Right atrium auricular region (tissue), 2 donors: ENCODE measurements at regions not wholly inside any gene's neighbourhood (a gene's known extent, or its start where the extent isn't known, plus 50 kb on each side); places are given as distances from the start of the nearest gene placed in this dataset.

Experiments used
- DNase-seq: peaks from one replicate; pipeline ENCODE4 v3.0.0-alpha.2; 2019; ENCODE audit warnings: low spot score
- H3K27ac ChIP-seq, 2 donors: fragments of 200-600 bp; sonication (generic); 1 replicate in 1 of 2; 2 replicates in 1 of 2; pipeline ENCODE4 v1.5.1; 2016 to 2019
- H3K27me3 ChIP-seq, 2 donors: fragments of 200-600 bp; sonication (generic); one replicate each; pipeline versions ENCODE4 v1.5.1 to v1.6.0; 2017 to 2019
- H3K36me3 ChIP-seq: fragments of 200-600 bp; sonication (generic); one replicate; pipeline ENCODE4 v1.5.1; 2016
- H3K4me1 ChIP-seq, 2 donors: fragments of 200-600 bp; sonication (generic); one replicate each; pipeline versions ENCODE4 v1.5.1 to v1.6.0; 2017 to 2019
- H3K4me3 ChIP-seq, 2 donors: fragments of 200-600 bp; sonication (generic); 1 replicate in 1 of 2; 2 replicates in 1 of 2; pipeline ENCODE4 v1.5.1; 2017 to 2019; ENCODE audit warnings: mild to moderate bottlenecking in 1 of 2, moderate library complexity in 1 of 2
- H3K9me3 ChIP-seq, 2 donors: fragments of 200-600 bp; sonication (generic); one replicate each; pipeline ENCODE4 v1.5.1; 2019
- TF ChIP-seq, protein P1 (sequence below), 2 donors: fragments of 200-600 bp; sonication (generic); IDR thresholded peaks; one replicate each; pipeline ENCODE4 v1.5.1; 2019; ENCODE audit warnings: antibody characterized with exemption in 2 of 2

DNA sequence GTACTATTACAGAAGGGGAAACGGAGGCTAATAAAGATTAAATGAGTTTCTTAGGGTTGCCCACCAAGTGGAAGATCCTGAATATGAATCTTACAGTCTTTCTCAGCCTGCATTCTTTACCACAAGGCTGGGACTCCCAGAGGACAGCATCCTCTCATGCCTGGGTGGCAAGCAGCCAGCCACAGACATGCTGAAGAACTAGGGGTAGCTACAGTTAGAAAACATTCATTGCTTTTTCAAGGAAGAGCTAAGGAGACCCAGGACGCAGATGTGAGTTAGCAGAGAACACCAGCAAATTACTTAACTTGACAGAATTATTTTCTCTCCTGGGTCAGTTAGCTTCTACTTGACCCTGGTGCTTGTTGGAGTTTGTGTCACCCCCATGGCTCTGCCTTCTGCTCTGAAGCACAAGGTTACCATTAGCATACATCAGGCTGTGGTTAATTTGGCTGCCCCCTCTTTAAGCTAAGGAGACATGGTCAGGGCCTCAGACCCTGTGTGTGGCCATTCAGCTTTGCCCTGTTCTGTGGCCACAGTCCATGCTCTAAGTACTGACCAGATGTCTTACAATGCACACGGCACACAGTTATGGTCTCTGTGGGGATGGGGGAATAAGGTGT is 132.3 kb upstream of the TNP1 start:
- H3K27me3 ChIP-seq: no peaks in the 10 kb centered on the region
- no peak overlapping the region for H3K27ac ChIP-seq
- H3K36me3 ChIP-seq: no peaks in the 10 kb centered on the region
- no peaks in the 10 kb centered on the region for H3K9me3 ChIP-seq
- TF ChIP-seq, protein P1, sequence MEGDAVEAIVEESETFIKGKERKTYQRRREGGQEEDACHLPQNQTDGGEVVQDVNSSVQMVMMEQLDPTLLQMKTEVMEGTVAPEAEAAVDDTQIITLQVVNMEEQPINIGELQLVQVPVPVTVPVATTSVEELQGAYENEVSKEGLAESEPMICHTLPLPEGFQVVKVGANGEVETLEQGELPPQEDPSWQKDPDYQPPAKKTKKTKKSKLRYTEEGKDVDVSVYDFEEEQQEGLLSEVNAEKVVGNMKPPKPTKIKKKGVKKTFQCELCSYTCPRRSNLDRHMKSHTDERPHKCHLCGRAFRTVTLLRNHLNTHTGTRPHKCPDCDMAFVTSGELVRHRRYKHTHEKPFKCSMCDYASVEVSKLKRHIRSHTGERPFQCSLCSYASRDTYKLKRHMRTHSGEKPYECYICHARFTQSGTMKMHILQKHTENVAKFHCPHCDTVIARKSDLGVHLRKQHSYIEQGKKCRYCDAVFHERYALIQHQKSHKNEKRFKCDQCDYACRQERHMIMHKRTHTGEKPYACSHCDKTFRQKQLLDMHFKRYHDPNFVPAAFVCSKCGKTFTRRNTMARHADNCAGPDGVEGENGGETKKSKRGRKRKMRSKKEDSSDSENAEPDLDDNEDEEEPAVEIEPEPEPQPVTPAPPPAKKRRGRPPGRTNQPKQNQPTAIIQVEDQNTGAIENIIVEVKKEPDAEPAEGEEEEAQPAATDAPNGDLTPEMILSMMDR (IDR thresholded peaks at IDR 0.05): no peak
- DNase-seq: no peak
- H3K4me1 ChIP-seq: peaks cover 0 to 27% of the 10 kb centered on the region in 2 donors
- no peak overlapping the region for H3K4me3 ChIP-seq

DNA sequence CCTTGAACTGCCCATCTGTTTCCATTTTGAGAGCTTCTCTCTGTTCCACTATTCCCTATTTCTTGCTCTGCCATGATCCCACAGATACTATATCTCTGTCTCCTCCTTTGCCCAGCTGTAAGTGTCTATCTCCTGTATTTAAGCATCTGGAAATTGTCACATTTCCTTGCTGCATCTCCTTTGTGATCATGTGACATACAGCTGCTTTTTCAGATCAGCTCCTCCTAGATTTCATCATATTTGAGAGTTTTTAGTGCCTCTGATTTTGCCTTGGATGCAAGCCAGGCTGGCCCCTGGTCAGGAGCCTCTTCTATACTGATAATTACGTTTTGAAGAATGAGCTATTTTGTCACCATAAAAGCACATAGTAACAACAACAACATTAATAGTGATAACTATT is 131.7 kb upstream of the TNP1 start:
- TF ChIP-seq, protein P1 (IDR thresholded peaks at IDR 0.05): no peak
- H3K4me3 ChIP-seq: no peak overlapping the region
- H3K4me1 ChIP-seq: peaks cover 0 to 27% of the 10 kb centered on the region in 2 donors
- no peak overlapping the region for H3K27ac ChIP-seq
- DNase-seq: no peak
- no peaks in the 10 kb centered on the region for H3K9me3 ChIP-seq
- H3K27me3 ChIP-seq: no peaks in the 10 kb centered on the region
- no peaks in the 10 kb centered on the region for H3K36me3 ChIP-seq

DNA sequence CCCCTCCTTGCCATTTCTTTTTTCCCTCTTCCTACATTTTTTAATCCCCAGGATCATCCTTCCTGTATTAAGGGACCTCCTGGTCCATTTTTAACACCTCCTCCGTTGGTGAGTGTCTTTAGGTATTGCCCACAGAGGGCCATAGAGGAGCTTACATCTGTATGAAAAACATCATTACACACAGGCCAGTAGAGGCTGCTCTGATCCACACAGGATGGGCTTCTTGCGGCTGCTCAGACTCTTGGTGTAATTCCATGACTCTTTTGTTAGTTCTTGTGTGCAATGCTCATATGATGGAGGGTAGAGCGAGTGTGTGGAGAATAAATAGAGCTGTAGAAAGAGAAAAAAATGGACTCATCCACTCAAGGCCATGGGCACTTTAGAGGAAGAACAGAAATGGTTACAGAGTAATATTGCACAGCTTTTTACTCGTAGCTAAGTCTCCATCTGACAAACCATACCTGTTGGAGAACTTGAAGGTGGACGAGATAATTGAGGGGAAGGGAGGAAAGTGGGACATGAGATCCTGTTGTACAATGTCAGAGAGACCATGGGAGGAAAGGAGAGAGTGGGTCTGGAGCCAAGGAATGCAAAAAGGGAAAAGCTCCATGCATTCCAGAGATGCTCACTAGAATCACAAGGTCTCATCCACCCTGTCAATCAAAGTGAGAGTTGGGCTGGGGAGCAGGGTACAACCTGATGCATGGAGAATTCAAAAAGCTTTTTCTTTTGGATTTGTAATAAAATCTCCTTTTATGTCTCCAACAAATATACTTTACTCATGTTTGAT is 129.7 kb upstream of the TNP1 start:
- Histone ChIP-seq H3K36me3 (no peaks in the 10 kb centered on the region), H3K27ac (no peak overlapping the region), H3K4me3 (no peak overlapping the region), H3K9me3 (no peaks in the 10 kb centered on the region), H3K4me1 (peaks cover 0 to 27% of the 10 kb centered on the region in 2 donors), H3K27me3 (no peaks in the 10 kb centered on the region)
- no peak for DNase-seq
- TF ChIP-seq, protein P1 (IDR thresholded peaks at IDR 0.05): no peak

DNA sequence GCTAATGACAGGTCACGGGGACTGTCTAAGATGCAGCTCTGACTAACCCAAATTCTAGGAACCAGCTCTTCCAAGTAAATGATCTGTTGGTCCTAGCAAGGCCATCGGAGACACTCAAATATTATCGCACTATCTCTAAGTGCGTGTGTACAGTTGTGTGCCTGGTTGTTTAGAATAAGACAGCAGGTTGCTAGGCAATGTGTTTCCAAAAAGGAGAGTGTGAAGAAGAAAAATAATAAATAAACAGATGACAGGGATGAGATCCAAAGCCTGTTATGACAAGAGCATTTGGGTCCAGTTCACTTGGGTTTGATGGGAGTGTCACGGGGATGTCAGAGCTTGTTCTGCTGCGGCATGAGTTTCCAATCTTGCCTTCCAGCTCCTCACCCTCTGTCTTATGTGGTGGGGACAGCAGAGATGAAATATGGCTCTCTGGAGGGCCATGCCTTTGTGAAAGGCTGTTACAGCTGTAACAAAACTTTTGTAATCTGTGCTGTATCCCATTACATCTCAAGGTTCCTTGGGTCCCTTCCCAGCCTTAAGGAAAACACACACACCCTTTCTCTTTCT is 127.5 kb upstream of the TNP1 start:
- Histone ChIP-seq H3K4me3 (no peak overlapping the region), H3K36me3 (no peaks in the 10 kb centered on the region), H3K9me3 (no peaks in the 10 kb centered on the region), H3K27ac (peak overlapping the region; percentile 3 to 36), H3K27me3 (no peaks in the 10 kb centered on the region), H3K4me1 (peaks cover 0 to 27% of the 10 kb centered on the region in 2 donors)
- TF ChIP-seq, protein P1 (IDR thresholded peaks at IDR 0.05): no peak
- no peak for DNase-seq

DNA sequence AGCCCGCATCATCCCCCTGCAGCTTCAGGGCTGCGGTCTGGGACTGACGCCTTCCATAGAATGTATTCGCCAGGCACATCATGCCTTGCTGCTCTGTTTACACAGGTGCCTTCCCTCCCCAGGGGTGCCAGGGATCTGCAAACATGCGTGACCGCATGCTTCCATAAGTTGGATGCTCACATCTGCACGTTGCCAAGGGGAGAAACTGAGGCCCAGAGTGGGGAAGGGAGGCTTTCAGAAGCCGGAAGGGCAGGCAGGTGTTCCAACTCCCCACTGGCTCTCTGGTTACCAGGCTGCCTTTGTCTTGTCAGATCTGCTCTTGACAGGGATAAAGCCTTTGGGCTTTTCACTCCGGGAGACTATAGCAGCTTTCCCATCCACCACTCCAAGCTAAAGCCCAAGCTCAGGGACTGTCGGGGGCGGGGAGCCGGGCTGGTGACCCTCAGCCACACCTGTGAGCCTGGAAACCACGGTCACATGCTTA is 125.8 kb upstream of the TNP1 start:
- no peaks in the 10 kb centered on the region for H3K36me3 ChIP-seq
- H3K4me3 ChIP-seq: no peak overlapping the region
- H3K27ac ChIP-seq: no peak overlapping the region
- H3K27me3 ChIP-seq: no peaks in the 10 kb centered on the region
- peaks cover 0 to 16% of the 10 kb centered on the region in 2 donors for H3K4me1 ChIP-seq
- TF ChIP-seq, protein P1 (IDR thresholded peaks at IDR 0.05): no peak
- DNase-seq: no peak
- H3K9me3 ChIP-seq: no peaks in the 10 kb centered on the region
